A549 (cell line): ENCODE measurements at regions not wholly inside any gene's neighbourhood (a gene's known extent, or its start where the extent isn't known, plus 50 kb on each side); places are given as distances from the start of the nearest gene placed in this dataset.

Experiments used
- CTCF ChIP-seq: fragments of >200 bp; sonication (Bioruptor Twin); formaldehyde crosslinking; IDR thresholded peaks from 3 replicates; pipeline ENCODE4 v1.5.1; 2016
- EHMT2 ChIP-seq: fragments of 200-600 bp; sonication (generic); IDR thresholded peaks from 2 replicates; pipeline ENCODE4 v1.6.1; 2016; ENCODE audit warnings: antibody characterized with exemption, low read depth, mild to moderate bottlenecking, moderate library complexity
- HOXA7 ChIP-seq: fragments of 250-450 bp; sonication (Bioruptor Pico); IDR thresholded peaks from 2 replicates; pipeline ENCODE4 v1.5.0; 2020; ENCODE audit warnings: mild to moderate bottlenecking, moderate library complexity
- KDM1A ChIP-seq: fragments of 200-600 bp; sonication (generic); IDR thresholded peaks from 2 replicates; pipeline ENCODE4 v1.6.1; 2016; ENCODE audit warnings: low read depth, mild to moderate bottlenecking
- MYC ChIP-seq: IDR thresholded peaks from 2 replicates; pipeline ENCODE4 v1.6.1; 2012; ENCODE audit warnings: mild to moderate bottlenecking, inconsistent platforms, low read length, improper control_type of control experiment, borderline replicate concordance
- POLR2A ChIP-seq: IDR thresholded peaks from 2 replicates; pipeline ENCODE4 v1.6.1; 2012; ENCODE audit warnings: mild to moderate bottlenecking, low read length
- RARB ChIP-seq: fragments of 250-450 bp; sonication (Bioruptor Pico); IDR thresholded peaks from 2 replicates; pipeline ENCODE4 v1.8.0; 2021; ENCODE audit warnings: mild to moderate bottlenecking, moderate library complexity

GRCh38 chr14:28161040-28161439 is 605.5 kb upstream of the FOXG1 start:
- TF ChIP-seq POLR2A (no peak), HOXA7 (CRISPR knock-in tag) (no peak), CTCF (no peak), RARB (CRISPR knock-in tag) (no peak), EHMT2 (no peak), MYC (no peak), KDM1A (no peak)
